Sigmoid colon (tissue), 6 donors: ENCODE measurements at regions not wholly inside any gene's neighbourhood (a gene's known extent, or its start where the extent isn't known, plus 50 kb on each side); places are given as distances from the start of the nearest gene placed in this dataset.

Experiments used
- DNase-seq: peaks from one replicate; pipeline ENCODE4 v3.0.0-alpha.2; 2019
- H3K27ac ChIP-seq, 4 donors: fragments of 200-600 bp; sonication (generic); one replicate each; pipeline ENCODE4 v1.5.1; 2016 to 2019; ENCODE audit warnings: mild to moderate bottlenecking in 1 of 4
- H3K27me3 ChIP-seq, 3 donors: fragments of 200-600 bp; sonication (generic); one replicate each; pipeline ENCODE4 v1.5.1; 2019; ENCODE audit warnings: mild to moderate bottlenecking in 1 of 3
- H3K36me3 ChIP-seq, 4 donors: fragments of 200-600 bp; sonication (generic); one replicate each; pipeline ENCODE4 v1.5.1; 2016 to 2019
- H3K4me1 ChIP-seq, 4 donors: fragments of 200-600 bp; sonication (generic); one replicate each; pipeline ENCODE4 v1.5.1; 2017 to 2019
- H3K4me3 ChIP-seq, 4 donors: fragments of 200-600 bp; sonication (generic); one replicate each; pipeline ENCODE4 v1.5.1; 2017 to 2019; ENCODE audit warnings: mild to moderate bottlenecking in 2 of 4, moderate library complexity in 1 of 4
- H3K9me3 ChIP-seq, 4 donors: fragments of 200-600 bp in 3 of 4; sonication (generic) in 3 of 4; one replicate each; pipeline versions ENCODE4 v1.5.1 to v1.6.1; 2013 to 2019
- EP300 ChIP-seq, 4 donors: sonication (generic); formaldehyde crosslinking; IDR thresholded peaks; one replicate each; pipeline ENCODE4 v1.6.1; 2017; ENCODE audit warnings: antibody characterized with exemption in 4 of 4
- POLR2A ChIP-seq, 2 donors: fragments of 450-650 bp; IDR thresholded peaks; one replicate each; pipeline ENCODE4 v1.6.1; 2016; ENCODE audit warnings: antibody characterized with exemption in 2 of 2, mild to moderate bottlenecking in 2 of 2, moderate library complexity in 2 of 2
- POLR2AphosphoS5 ChIP-seq, 4 donors: sonication (generic); formaldehyde crosslinking; IDR thresholded peaks; one replicate each; pipeline ENCODE4 v1.6.1; 2017; ENCODE audit warnings: antibody characterized with exemption in 4 of 4
- WGBS, 2 donors: extraction: QIAGEN DNeasy Blood & Tissue Kit; methylation state at CpG; one replicate each; pipeline ENCODE4 v1.1.7; 2013; 5-methylcytosine and 5-hydroxymethylcytosine counted together
- intact Hi-C: fragments of 100-400 bp; cut with DNase I; formaldehyde crosslinking; loops from one replicate; pipeline ENCODE4 v1.15.1; 2023
- TF ChIP-seq, protein P1 (sequence below), 4 experiments: fragments of 450-650 bp in 3 of 4; fragments of 200-600 bp in 1 of 4; IDR thresholded peaks; one replicate each; pipeline ENCODE4 v1.5.1; 2016 to 2019; ENCODE audit warnings: antibody characterized with exemption in 4 of 4, mild to moderate bottlenecking in 3 of 4, moderate library complexity in 2 of 4
- donor health status: healthy with polysubstance abuse.
- donor health status: healthy.

- Histone ChIP-seq H3K36me3 (no peaks in the 10 kb centered on the region), H3K4me3 (no peak overlapping the region), H3K27ac (no peak overlapping the region), H3K9me3 (no peaks in the 10 kb centered on the region), H3K27me3 (no peaks in the 10 kb centered on the region), H3K4me1 (peaks cover 0 to 10% (median 0%) of the 10 kb centered on the region in 4 donors)
- WGBS, 2 donors, result 92 to 93% methylated on average over 5 of the region's 5 CpGs
- DNase-seq, result no peak
- TF ChIP-seq, protein P1, sequence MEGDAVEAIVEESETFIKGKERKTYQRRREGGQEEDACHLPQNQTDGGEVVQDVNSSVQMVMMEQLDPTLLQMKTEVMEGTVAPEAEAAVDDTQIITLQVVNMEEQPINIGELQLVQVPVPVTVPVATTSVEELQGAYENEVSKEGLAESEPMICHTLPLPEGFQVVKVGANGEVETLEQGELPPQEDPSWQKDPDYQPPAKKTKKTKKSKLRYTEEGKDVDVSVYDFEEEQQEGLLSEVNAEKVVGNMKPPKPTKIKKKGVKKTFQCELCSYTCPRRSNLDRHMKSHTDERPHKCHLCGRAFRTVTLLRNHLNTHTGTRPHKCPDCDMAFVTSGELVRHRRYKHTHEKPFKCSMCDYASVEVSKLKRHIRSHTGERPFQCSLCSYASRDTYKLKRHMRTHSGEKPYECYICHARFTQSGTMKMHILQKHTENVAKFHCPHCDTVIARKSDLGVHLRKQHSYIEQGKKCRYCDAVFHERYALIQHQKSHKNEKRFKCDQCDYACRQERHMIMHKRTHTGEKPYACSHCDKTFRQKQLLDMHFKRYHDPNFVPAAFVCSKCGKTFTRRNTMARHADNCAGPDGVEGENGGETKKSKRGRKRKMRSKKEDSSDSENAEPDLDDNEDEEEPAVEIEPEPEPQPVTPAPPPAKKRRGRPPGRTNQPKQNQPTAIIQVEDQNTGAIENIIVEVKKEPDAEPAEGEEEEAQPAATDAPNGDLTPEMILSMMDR (IDR thresholded peaks at IDR 0.05), result no peak
- TF ChIP-seq EP300 (IDR thresholded peaks at IDR 0.05) (no peak), POLR2AphosphoS5 (IDR thresholded peaks at IDR 0.05) (no peak), POLR2A (IDR thresholded peaks at IDR 0.05) (no peak)
- intact Hi-C loops, result no loop called here
Observed at GRCh38 chr1:230016159-230016558, 50.9 kb upstream of the GALNT2 start.
